Peyer's patch (tissue), 4 donors: ENCODE measurements at regions not wholly inside any gene's neighbourhood (a gene's known extent, or its start where the extent isn't known, plus 50 kb on each side); places are given as distances from the start of the nearest gene placed in this dataset.

Experiments used
- POLR2A ChIP-seq, 2 donors: fragments of 450-650 bp; IDR thresholded peaks; one replicate each; pipeline ENCODE4 v1.5.1; 2017; ENCODE audit warnings: antibody characterized with exemption in 2 of 2, mild to moderate bottlenecking in 2 of 2, moderate library complexity in 2 of 2
- TF ChIP-seq, protein P1 (sequence below), 6 experiments: fragments of 450-650 bp in 4 of 6; fragments of 200-600 bp in 2 of 6; sonication (generic) in 1 of 6; IDR thresholded peaks; one replicate each; pipeline ENCODE4 v1.5.1; 2017 to 2019; ENCODE audit warnings: antibody characterized with exemption in 6 of 6, mild to moderate bottlenecking in 3 of 6, moderate library complexity in 1 of 6

- TF ChIP-seq, protein P1, sequence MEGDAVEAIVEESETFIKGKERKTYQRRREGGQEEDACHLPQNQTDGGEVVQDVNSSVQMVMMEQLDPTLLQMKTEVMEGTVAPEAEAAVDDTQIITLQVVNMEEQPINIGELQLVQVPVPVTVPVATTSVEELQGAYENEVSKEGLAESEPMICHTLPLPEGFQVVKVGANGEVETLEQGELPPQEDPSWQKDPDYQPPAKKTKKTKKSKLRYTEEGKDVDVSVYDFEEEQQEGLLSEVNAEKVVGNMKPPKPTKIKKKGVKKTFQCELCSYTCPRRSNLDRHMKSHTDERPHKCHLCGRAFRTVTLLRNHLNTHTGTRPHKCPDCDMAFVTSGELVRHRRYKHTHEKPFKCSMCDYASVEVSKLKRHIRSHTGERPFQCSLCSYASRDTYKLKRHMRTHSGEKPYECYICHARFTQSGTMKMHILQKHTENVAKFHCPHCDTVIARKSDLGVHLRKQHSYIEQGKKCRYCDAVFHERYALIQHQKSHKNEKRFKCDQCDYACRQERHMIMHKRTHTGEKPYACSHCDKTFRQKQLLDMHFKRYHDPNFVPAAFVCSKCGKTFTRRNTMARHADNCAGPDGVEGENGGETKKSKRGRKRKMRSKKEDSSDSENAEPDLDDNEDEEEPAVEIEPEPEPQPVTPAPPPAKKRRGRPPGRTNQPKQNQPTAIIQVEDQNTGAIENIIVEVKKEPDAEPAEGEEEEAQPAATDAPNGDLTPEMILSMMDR (IDR thresholded peaks at IDR 0.05), result no peak
- TF ChIP-seq POLR2A (IDR thresholded peaks at IDR 0.05), result no peak
Observed at GRCh38 chr15:25185791-25186190, 231.0 kb downstream of the SNRPN start.
